ENCODE measurements at regions not wholly inside any gene's neighbourhood (a gene's known extent, or its start where the extent isn't known, plus 50 kb on each side); places are given as distances from the start of the nearest gene placed in this dataset.

GRCh38 chr1:37156646-37157045 is 122.3 kb upstream of the GRIK3 start:
- Histone ChIP-seq H3K27ac (ENCODE audit: low read depth, low read length) (no peak overlapping the region), H3K4me1 (ENCODE audit: control insufficient read depth in 1 of 2, insufficient read depth in 2 of 2, low read length in 2 of 2) (no peaks in the 10 kb centered on the region), H3K4me3 (replicated peaks in 1 of 2; ENCODE audit: low read depth in 1 of 2, low read length in 2 of 2) (no peak overlapping the region), H3K4me2 (ENCODE audit: low read length) (no peak overlapping the region), H4K20me1 (ENCODE audit: insufficient read depth) (no peaks in the 10 kb centered on the region), H3K36me3 (ENCODE audit: control insufficient read depth in 1 of 2, insufficient read depth in 2 of 2, low read length in 2 of 2) (no peaks in the 10 kb centered on the region), H2AFZ (ENCODE audit: low read depth, low read length, poor library complexity, severe bottlenecking) (no peak overlapping the region), H3K9me3 (ENCODE audit: control insufficient read depth in 1 of 2, insufficient read depth in 1 of 2, low read depth in 1 of 2, low read length in 2 of 2) (no peaks in the 10 kb centered on the region; a peak in 1 of 4 replicates), H3K9me2 (ENCODE audit: insufficient read depth) (no peaks in the 10 kb centered on the region), H3K9ac (ENCODE audit: low read length) (no peak overlapping the region), H3K79me2 (ENCODE audit: insufficient read depth, low read length) (no peaks in the 10 kb centered on the region), H3K27me3 (ENCODE audit: insufficient read depth, low read length) (peaks cover 51% of the 10 kb centered on the region)
- ATAC-seq (peak; percentile 61), DNase-seq (ENCODE audit: low read depth, low spot score) (peak; percentile 10)
- no TSS peak for BruUV-seq (replicated peaks)
- CTCF ChIA-PET = no interaction called here
- POLR2A ChIA-PET = no interaction called here
- RAD21 ChIA-PET (ENCODE audit: low non-redundant PET in 1 of 2, low total read pairs in 2 of 2, uncharacterized antibody in 2 of 2, unreplicated experiment in 2 of 2) = no interaction called here
- TF ChIP-seq EZH2 (IDR thresholded peaks at IDR 0.05) (no peak), SRF (IDR thresholded peaks at IDR 0.05; ENCODE audit: low read depth) (no peak), SIN3A (IDR thresholded peaks at IDR 0.05; ENCODE audit: low read depth) (no peak), CEBPB (IDR thresholded peaks at IDR 0.05; ENCODE audit: low read depth) (no peak), ATF3 (IDR thresholded peaks at IDR 0.05) (no peak), TCF7L2 (IDR thresholded peaks at IDR 0.05; ENCODE audit: borderline replicate concordance, extremely low read depth, insufficient read depth, insufficient read length) (no peak), ZNF274 (IDR thresholded peaks at IDR 0.05; ENCODE audit: low read depth, low read length) (no peak), RAD21 (IDR thresholded peaks at IDR 0.05; ENCODE audit: low read depth) (no peak), EGR1 (IDR thresholded peaks at IDR 0.05; ENCODE audit: low read depth) (no peak), JUND (IDR thresholded peaks at IDR 0.05) (no peak), CTCF (IDR thresholded peaks at IDR 0.05 in 2 of 3, conservative IDR thresholded peaks at IDR 0.05 in 1 of 3; ENCODE audit: borderline replicate concordance in 1 of 3, insufficient read depth in 1 of 3, low read depth in 2 of 3, low read length in 2 of 3) (no peak), EZH2phosphoT487 (IDR thresholded peaks at IDR 0.05; ENCODE audit: borderline replicate concordance) (no peak), ZBTB33 (IDR thresholded peaks at IDR 0.05; ENCODE audit: extremely low read depth, insufficient replicate concordance, low read length) (no peak), MAX (IDR thresholded peaks at IDR 0.05) (no peak), POLR2A (IDR thresholded peaks at IDR 0.05; ENCODE audit: borderline replicate concordance, extremely low read depth, insufficient read depth, insufficient read length) (no peak), SP1 (IDR thresholded peaks at IDR 0.05; ENCODE audit: low read depth) (no peak), REST (IDR thresholded peaks at IDR 0.05; ENCODE audit: low read depth) (no peak), YY1 (IDR thresholded peaks at IDR 0.05; ENCODE audit: extremely low read depth, insufficient replicate concordance, low read depth, low read length) (no peak)
- intact Hi-C loops (cut with micrococcal nuclease) = no loop called here

Measured in HCT116 (cell line).